SK-N-SH (cell line): ENCODE measurements at regions not wholly inside any gene's neighbourhood (a gene's known extent, or its start where the extent isn't known, plus 50 kb on each side); places are given as distances from the start of the nearest gene placed in this dataset.

ENCODE experiments used
- CTCF ChIA-PET: fragments of 300-600, 350-600 bp; formaldehyde crosslinking; extraction: SDS; loops from one replicate; lab custom pipeline; 2021; lab: Yijun Ruan, JAX
- POLR2A ChIA-PET: fragments of 350-600 bp; sonication (Branson Sonifier 250); formaldehyde crosslinking; extraction: SDS; loops from one replicate; lab custom pipeline; 2020; ENCODE audit warnings: antibody characterized with exemption, inconsistent platforms; lab: Yijun Ruan, JAX
- DNase-seq: peaks from one replicate; pipeline ENCODE4 v3.0.0; 2012
- H2AFZ ChIP-seq: fragments of 200-600 bp; sonication (generic); 2 replicates; pipeline ENCODE4 v1.8.1; 2016; ENCODE audit warnings: antibody characterized with exemption, mild to moderate bottlenecking, low read depth
- H3F3A ChIP-seq: fragments of 200-600 bp; sonication (generic); replicated peaks from 2 replicates; pipeline ENCODE3; 2016; ENCODE audit warnings: antibody characterized with exemption, mild to moderate bottlenecking; ENCODE audit not compliant: insufficient read depth
- H3K27ac ChIP-seq, 2 experiments: fragments of 200-500 bp in 1 of 2; fragments of 200-600 bp in 1 of 2; sonication (Bioruptor generic) in 1 of 2; sonication (generic), shearing (Covaris generic) in 1 of 2; 2 replicates each; pipeline versions ENCODE4 v1.5.1 to v1.6.1; 2014 to 2016; ENCODE audit warnings: low read depth in 2 of 2, inconsistent platforms in 1 of 2, low read length in 1 of 2, mild to moderate bottlenecking in 1 of 2, mixed read lengths in 1 of 2
- H3K27me3 ChIP-seq: fragments of 200-600 bp; sonication (generic), shearing (Covaris generic); 2 replicates; pipeline ENCODE4 v1.6.1; 2016; ENCODE audit warnings: mixed run types; ENCODE audit not compliant: insufficient read depth
- H3K36me3 ChIP-seq, 2 experiments: fragments of 200-500 bp in 1 of 2; fragments of 200-600 bp in 1 of 2; sonication (Bioruptor generic) in 1 of 2; sonication (generic) in 1 of 2; replicated peaks in 1 of 2; 2 replicates each; pipeline versions ENCODE3 to v1.5.1; 2014 to 2016; ENCODE audit warnings: low read length in 1 of 2, mild to moderate bottlenecking in 1 of 2; ENCODE audit not compliant: insufficient read depth in 2 of 2, control insufficient read depth in 1 of 2
- H3K4me1 ChIP-seq, 2 experiments: fragments of 200-500 bp in 1 of 2; fragments of 200-600 bp in 1 of 2; sonication (Bioruptor generic) in 1 of 2; sonication (generic), shearing (Covaris generic) in 1 of 2; 2 replicates each; pipeline versions ENCODE4 v1.5.1 to v1.6.1; 2014 to 2016; ENCODE audit warnings: low read depth in 1 of 2, low read length in 1 of 2, mixed run types in 1 of 2; ENCODE audit not compliant: insufficient read depth in 2 of 2, control insufficient read depth in 1 of 2
- H3K4me2 ChIP-seq: fragments of 200-600 bp; sonication (generic), shearing (Covaris generic); 2 replicates; pipeline ENCODE4 v1.6.1; 2017; ENCODE audit warnings: mixed run types
- H3K4me3 ChIP-seq, 2 experiments: fragments of 200-500 bp in 1 of 2; fragments of 200-600 bp in 1 of 2; sonication (Bioruptor generic) in 1 of 2; sonication (generic), shearing (Covaris generic) in 1 of 2; 2 replicates each; pipeline versions ENCODE4 v1.5.1 to v1.8.1; 2014 to 2016; ENCODE audit warnings: low read depth in 2 of 2, inconsistent platforms in 1 of 2, low read length in 1 of 2, mild to moderate bottlenecking in 1 of 2, mixed read lengths in 1 of 2, moderate library complexity in 1 of 2
- H3K79me2 ChIP-seq: fragments of 200-600 bp; sonication (generic); 2 replicates; pipeline ENCODE4 v1.8.1; 2017; ENCODE audit warnings: mild to moderate bottlenecking; ENCODE audit not compliant: insufficient read depth
- H3K9ac ChIP-seq: fragments of 200-600 bp; sonication (generic); 2 replicates; pipeline ENCODE4 v1.6.1; 2017; ENCODE audit warnings: mixed run types
- H3K9me2 ChIP-seq: fragments of 200-600 bp; sonication (generic); 2 replicates; pipeline ENCODE4 v1.6.1; 2017; ENCODE audit warnings: mixed run types
- H3K9me3 ChIP-seq: fragments of 200-600 bp; sonication (generic); 2 replicates; pipeline ENCODE4 v1.6.1; 2017; ENCODE audit warnings: mixed run types, mild to moderate bottlenecking, moderate library complexity
- H4K20me1 ChIP-seq: fragments of 200-600 bp; sonication (generic); 2 replicates; pipeline ENCODE4 v1.6.1; 2017; ENCODE audit warnings: mild to moderate bottlenecking, mixed run types; ENCODE audit not compliant: insufficient read depth
- CHD2 ChIP-seq: fragments of 150-350 bp; IDR thresholded peaks from 2 replicates; pipeline ENCODE4 v1.6.1; 2018; ENCODE audit warnings: low read length; ENCODE audit not compliant: partially characterized antibody
- ELF1 ChIP-seq: IDR thresholded peaks from 2 replicates; pipeline ENCODE4 v1.4.0; 2012
- FOXM1 ChIP-seq: IDR thresholded peaks from 2 replicates; pipeline ENCODE4 v1.4.0; 2012; ENCODE audit warnings: low read depth, mild to moderate bottlenecking
- GATA2 ChIP-seq: sonication (generic); formaldehyde crosslinking; IDR thresholded peaks from 2 replicates; pipeline ENCODE4 v1.5.0; 2020; ENCODE audit warnings: mild to moderate bottlenecking, missing genetic modification reagents
- JUND ChIP-seq: IDR thresholded peaks from 2 replicates; pipeline ENCODE4 v1.4.0; 2012
- MXI1 ChIP-seq: IDR thresholded peaks from 2 replicates; pipeline ENCODE4 v1.6.1; 2012; ENCODE audit warnings: mild to moderate bottlenecking, low read depth, low read length, improper control_type of control experiment
- NFIC ChIP-seq: IDR thresholded peaks from 2 replicates; pipeline ENCODE4 v1.4.0; 2012; ENCODE audit warnings: borderline replicate concordance
- RCOR1 ChIP-seq: fragments of 150-350 bp; IDR thresholded peaks from 2 replicates; pipeline ENCODE4 v1.6.1; 2017; ENCODE audit warnings: antibody characterized with exemption, low read length
- REST ChIP-seq: IDR thresholded peaks from 2 replicates; pipeline ENCODE4 v1.6.1; 2012; ENCODE audit warnings: mild to moderate bottlenecking, low read depth, low read length, moderate library complexity
- SIN3A ChIP-seq: IDR thresholded peaks from 2 replicates; pipeline ENCODE4 v1.6.1; 2012; ENCODE audit warnings: low read depth, mild to moderate bottlenecking, low read length, moderate library complexity, borderline replicate concordance
- SMC3 ChIP-seq: IDR thresholded peaks from 2 replicates; pipeline ENCODE4 v1.6.1; 2012; ENCODE audit warnings: low read depth, low read length, improper control_type of control experiment
- TAF1 ChIP-seq: IDR thresholded peaks from 2 replicates; pipeline ENCODE4 v1.6.1; 2012; ENCODE audit warnings: low read depth, mild to moderate bottlenecking, low read length, moderate library complexity, borderline replicate concordance
- TCF12 ChIP-seq: IDR thresholded peaks from 2 replicates; pipeline ENCODE4 v1.4.0; 2012
- USF1 ChIP-seq: IDR thresholded peaks from 2 replicates; pipeline ENCODE4 v1.4.0; 2012; ENCODE audit warnings: low read depth, borderline replicate concordance
- ZBTB33 ChIP-seq: IDR thresholded peaks from 2 replicates; pipeline ENCODE4 v1.4.0; 2012; ENCODE audit warnings: low read depth, borderline replicate concordance
- WGBS: methylation state at CpG from one replicate; pipeline ENCODE4 v1.1.6; 2017; ENCODE audit warnings: low lambda C conversion rate; 5-methylcytosine and 5-hydroxymethylcytosine counted together
- TF ChIP-seq, protein P1 (sequence below): fragments of 150-350 bp; IDR thresholded peaks from 2 replicates; pipeline ENCODE4 v1.6.1; 2016; ENCODE audit warnings: mild to moderate bottlenecking, low read depth, low read length
- TF ChIP-seq, protein P2 (sequence below): fragments of 200-600 bp; sonication (generic); IDR thresholded peaks from 2 replicates; pipeline ENCODE4 v1.6.1; 2017; ENCODE audit warnings: antibody characterized with exemption, mild to moderate bottlenecking, moderate library complexity

GRCh38 chrX:28278251-28278650, 297.0 kb upstream of the DCAF8L1 start (continued):
- TF ChIP-seq ELF1 = no peak
- TF ChIP-seq FOXM1 = no peak
- TF ChIP-seq, protein P1, sequence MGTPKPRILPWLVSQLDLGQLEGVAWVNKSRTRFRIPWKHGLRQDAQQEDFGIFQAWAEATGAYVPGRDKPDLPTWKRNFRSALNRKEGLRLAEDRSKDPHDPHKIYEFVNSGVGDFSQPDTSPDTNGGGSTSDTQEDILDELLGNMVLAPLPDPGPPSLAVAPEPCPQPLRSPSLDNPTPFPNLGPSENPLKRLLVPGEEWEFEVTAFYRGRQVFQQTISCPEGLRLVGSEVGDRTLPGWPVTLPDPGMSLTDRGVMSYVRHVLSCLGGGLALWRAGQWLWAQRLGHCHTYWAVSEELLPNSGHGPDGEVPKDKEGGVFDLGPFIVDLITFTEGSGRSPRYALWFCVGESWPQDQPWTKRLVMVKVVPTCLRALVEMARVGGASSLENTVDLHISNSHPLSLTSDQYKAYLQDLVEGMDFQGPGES = no peak

DNA sequence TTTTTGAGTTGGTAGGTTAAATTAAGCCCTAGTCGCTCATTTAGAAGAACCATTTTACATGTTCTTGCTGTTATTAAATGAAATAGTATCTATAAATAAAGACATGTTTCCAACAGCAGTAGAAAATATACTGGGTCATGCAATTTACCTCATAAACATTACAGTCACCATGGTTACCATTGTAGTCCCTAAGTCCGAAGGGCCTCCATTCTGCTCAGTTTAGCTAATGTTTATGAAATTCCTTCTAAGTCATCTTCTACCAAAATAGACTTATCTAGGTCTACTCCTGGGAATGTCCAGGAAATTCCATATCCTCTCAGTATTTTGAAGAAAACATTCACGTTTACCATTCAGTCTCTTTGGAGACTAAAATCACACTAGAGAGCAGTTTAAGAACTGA, 292.5 kb upstream of the DCAF8L1 start:
- no peak overlapping the region for H3K27ac ChIP-seq
- no peaks in the 10 kb centered on the region for H3K36me3 ChIP-seq
- no peaks in the 10 kb centered on the region for H3K9me2 ChIP-seq
- H4K20me1 ChIP-seq = no peaks in the 10 kb centered on the region
- no peak for DNase-seq
- no peak overlapping the region for H2AFZ ChIP-seq
- H3K27me3 ChIP-seq = no peaks in the 10 kb centered on the region
- H3K9ac ChIP-seq = no peak overlapping the region
- POLR2A ChIA-PET = no interaction called here
- no peak for TF ChIP-seq ZBTB33
- no peak for TF ChIP-seq ELF1
- no peak for TF ChIP-seq SIN3A
- TF ChIP-seq TAF1 = no peak
- TF ChIP-seq REST = no peak
- TF ChIP-seq GATA2 (CRISPR knock-in tag) = no peak
- no peak for TF ChIP-seq JUND
- TF ChIP-seq, protein P1 = no peak
- TF ChIP-seq NFIC = no peak
- no peak for TF ChIP-seq MXI1
- TF ChIP-seq RCOR1 = no peak
- no peak for TF ChIP-seq SMC3
- no peak for TF ChIP-seq CHD2
- TF ChIP-seq, protein P2, sequence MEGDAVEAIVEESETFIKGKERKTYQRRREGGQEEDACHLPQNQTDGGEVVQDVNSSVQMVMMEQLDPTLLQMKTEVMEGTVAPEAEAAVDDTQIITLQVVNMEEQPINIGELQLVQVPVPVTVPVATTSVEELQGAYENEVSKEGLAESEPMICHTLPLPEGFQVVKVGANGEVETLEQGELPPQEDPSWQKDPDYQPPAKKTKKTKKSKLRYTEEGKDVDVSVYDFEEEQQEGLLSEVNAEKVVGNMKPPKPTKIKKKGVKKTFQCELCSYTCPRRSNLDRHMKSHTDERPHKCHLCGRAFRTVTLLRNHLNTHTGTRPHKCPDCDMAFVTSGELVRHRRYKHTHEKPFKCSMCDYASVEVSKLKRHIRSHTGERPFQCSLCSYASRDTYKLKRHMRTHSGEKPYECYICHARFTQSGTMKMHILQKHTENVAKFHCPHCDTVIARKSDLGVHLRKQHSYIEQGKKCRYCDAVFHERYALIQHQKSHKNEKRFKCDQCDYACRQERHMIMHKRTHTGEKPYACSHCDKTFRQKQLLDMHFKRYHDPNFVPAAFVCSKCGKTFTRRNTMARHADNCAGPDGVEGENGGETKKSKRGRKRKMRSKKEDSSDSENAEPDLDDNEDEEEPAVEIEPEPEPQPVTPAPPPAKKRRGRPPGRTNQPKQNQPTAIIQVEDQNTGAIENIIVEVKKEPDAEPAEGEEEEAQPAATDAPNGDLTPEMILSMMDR = no peak
- no peak for TF ChIP-seq TCF12
- TF ChIP-seq USF1 = no peak
- TF ChIP-seq, all 33 proteins: peak for 0
- Histone ChIP-seq H3K4me1 (no peaks in the 10 kb centered on the region), H3K79me2 (no peaks in the 10 kb centered on the region), H3K4me3 (no peak overlapping the region), H3K4me2 (no peak overlapping the region), H3F3A (no peaks in the 10 kb centered on the region), H3K9me3 (no peaks in the 10 kb centered on the region)
- CTCF ChIA-PET = no interaction called here
- WGBS = 2% methylated on average over 3 of the region's 3 CpGs
